GM19438 (cell line): ENCODE measurements at regions not wholly inside any gene's neighbourhood (a gene's known extent, or its start where the extent isn't known, plus 50 kb on each side); places are given as distances from the start of the nearest gene placed in this dataset.
"Not testable (repeated sequence)": the region's sequence is repeated elsewhere in the genome, so short reads cannot be mapped to it uniquely, and the experiment has no call there.

Experiments used
- ATAC-seq: cut with Tn5 transposase; IDR thresholded peaks from one replicate; pipeline ENCODE4 v1.9.1; 2021; ENCODE audit warnings: low read depth; ENCODE audit not compliant: unreplicated experiment

DNA sequence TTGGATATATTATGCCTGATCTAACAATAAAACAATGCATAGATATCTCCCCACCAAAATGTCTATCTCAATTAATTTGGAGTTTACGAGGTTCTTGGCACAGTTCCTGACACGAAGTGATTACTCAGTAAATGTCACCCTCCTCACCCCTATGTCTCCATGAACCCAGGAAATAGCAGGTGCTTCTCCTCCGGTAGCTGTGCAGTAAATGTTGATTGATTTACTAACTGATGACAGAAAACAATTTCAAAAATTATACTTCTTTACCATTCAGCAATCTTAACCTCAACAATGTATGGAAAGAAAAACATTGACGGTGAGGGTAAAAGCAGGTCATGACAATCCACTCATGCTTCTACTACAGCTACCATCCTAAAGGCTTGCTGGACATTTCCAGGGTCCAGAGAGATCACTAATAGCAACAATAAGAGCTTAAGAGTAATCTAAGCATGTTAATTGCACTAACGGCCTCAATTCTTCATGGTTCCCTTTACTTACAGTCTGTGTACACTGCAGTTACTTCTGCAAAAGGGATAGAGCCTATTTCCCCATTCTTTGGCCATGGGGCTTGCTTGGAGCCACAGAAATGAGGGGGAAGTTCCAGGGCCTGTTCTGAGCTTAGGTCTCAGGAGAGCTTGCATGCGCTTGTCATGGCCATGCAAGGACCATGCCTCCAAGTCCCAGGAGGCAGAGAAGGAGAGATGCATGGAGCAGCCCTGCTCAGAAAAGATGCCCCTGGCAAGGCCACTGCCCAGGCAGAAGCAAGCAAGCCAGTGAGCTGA is 222.6 kb downstream of the ATP6V0E2 start:
- not testable (repeated sequence) for ATAC-seq

DNA sequence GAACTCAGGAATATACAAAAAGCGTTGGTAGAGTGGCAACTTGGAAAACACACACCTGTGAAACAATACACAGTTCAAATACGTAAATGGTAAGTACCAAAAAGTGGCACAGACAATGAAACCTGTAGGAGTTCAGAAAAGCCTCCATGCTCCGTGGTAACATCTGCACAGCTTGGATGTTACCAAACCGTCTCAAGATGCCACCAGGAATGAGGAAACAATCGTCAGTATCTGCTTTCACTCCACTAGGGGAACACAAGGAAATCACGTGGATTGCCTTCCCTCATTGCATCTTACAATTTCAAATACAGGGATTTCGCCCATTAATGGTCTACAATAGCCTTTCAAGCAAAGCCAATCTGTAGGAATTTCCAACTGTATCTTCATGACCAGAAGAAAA is 224.6 kb upstream of the LRRC61 start:
- not testable (repeated sequence) for ATAC-seq

DNA sequence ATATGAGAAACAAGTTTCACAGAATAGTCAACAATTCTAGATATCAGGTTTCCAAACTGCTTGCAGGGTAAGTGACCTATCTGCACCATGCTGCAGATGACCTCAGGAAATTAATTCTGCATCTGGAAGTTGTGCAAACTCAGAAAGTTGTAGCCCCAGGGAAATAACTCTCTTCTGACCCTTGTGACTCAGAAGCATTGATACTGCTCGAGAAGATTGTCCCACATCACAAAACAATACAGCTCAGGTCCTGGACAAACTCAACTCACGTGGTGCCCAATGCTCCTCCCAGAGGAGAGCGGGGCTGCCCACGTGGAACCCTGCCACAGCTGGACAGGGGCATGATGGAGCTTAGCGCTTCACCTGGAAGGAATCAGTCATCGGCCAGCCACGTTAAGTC is 221.9 kb upstream of the LRRC61 start:
- not testable (repeated sequence) for ATAC-seq

DNA sequence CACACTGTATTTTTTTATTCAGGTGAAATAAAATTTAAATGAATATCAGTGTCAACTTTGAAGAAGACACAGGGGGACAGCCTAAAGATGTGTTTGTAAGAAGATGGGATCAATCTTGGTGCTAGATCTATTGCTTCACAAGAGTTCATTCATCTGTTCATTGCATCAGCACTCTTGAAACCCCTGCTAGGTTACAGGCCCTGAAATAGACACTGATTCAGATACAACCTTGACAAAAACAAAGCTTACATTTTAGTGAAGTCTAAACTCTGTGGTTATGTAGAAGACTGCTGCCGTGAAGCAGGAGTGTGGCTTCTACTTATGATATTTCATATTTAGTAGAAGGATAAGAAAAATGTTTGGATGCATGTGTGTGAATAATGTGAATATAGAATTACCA is 215.9 kb upstream of the LRRC61 start:
- not testable (repeated sequence) for ATAC-seq

DNA sequence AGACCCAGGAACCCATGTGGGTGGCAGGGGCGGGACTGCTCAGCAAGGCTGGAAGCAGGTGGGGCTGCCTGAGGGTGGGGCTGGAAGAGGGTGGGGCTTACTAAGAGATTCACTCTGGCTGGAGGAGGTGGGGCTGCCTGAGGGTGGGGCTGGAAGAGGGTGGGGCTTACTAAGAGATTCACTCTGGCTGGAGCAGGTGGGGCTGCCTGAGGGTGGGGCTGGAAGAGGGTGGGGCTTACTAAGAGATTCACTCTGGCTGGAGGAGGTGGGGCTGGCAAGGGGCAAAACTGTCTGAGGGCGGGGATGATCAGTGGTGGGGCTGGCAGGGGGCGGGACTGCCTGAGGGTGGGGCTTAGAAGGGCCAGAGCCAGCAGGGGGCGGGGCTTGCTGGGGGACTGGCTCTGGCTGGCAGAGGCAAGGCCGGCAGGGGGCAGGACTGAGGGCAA is 212.8 kb upstream of the LRRC61 start:
- not testable (repeated sequence) for ATAC-seq

DNA sequence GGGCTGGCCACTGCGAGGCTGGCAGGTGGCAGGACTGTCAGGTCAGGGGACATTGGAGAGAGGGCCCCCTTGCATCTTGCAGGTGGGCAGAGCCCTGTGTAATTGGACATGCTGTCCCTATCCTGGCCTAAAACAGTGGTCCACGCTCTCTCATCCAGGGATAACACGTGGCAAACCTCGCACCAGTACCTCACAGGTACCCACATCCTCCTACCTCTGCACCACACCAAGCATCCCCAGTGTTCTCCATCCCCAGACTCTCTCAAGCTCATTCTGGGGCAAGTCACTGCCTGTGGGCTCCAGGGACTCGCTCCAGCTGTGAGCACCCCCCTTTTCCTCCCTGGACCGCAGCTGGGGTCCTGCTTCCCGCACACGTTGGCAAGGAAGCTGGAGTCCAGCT is 212.3 kb upstream of the LRRC61 start:
- not testable (repeated sequence) for ATAC-seq

DNA sequence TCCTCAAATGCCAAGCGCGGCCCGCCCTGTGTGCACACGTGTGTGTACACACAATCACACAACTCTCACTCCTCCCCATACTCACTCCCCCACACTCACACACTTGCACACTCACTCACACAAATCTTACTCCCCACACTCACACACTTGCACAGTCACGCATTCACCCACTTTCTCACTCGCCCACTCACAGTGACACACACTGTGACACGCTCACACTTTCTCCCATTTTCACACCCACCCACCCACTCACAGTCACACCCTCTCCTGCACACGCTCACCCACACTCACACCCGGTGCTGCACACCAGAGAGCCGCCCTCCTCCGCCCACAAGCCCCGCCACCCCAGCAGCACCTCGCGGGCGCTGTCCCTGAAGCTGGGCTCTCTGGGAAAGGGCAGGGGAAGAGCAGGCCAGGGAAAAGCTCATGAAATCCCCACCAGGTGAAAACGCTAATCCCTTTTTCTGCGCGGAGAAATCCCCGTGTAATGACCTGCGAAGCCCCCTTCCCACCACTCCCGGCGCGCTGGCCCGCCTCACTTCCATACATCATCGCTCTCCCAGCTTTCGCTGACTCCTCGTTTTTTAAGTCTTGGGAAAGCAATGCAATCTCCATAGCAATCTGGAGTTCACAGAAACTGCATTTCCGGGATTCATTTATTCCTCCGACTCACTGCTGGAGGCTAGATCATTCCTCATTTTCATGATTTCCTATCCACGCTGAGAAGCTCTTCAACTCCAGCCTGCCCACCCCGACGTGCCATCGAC is 211.6 kb upstream of the LRRC61 start:
- not testable (repeated sequence) for ATAC-seq

DNA sequence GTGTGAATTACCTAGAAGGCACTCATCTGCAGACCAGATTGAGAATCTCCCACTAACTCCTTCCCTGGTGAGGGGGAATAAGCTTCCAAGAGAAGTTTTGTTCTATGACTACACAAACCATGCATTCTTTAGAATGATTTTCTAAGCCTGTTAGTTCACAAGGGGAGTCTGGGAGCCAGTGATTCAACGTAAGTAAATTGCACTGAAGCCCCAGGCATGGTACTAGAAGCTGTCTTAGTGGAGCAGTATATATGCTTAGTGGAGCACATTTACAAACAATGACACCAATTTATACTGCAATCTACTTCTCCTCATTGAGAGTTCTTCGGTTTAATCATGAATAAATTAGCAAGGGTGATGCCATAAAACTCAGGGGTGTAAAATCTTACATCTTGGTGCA is 209.9 kb upstream of the LRRC61 start:
- not testable (repeated sequence) for ATAC-seq

DNA sequence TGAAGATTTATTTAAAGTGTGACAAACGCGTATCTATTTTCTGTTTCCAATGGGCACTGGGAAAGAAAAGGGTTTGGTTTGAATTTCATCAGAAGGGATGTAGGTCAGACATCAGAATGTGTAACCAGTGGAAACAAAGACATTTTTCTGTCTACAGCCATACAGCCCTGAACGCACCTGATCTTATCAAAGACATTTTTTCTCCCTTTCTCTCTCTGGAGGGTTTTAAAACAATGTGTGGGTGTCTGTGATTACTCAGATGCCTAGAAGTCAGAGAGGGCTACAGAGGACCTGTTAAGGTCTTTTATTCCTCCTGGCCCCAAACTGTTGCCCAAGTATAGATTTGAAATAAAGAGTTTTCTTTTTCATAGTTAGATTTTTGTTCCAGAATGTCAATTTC is 208.6 kb upstream of the LRRC61 start:
- not testable (repeated sequence) for ATAC-seq

DNA sequence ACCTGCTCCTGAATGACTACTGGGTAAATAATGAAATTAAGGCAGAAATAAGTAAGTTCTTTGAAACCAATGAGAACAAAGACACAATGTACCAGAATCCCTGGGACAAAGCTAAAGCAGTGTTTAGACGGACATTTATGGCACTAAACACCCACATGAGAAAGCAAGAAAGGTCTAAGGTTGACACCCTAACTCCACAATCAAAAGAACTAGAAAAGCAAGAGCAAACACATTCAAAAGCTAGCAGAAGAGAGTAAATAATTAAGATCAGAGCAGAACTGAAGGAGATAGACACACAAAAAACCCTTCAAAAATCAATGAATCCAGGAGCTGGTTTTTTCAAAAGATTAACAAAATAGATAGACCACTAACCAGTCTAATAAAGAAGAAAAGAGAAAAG is 203.2 kb upstream of the LRRC61 start:
- not testable (repeated sequence) for ATAC-seq

DNA sequence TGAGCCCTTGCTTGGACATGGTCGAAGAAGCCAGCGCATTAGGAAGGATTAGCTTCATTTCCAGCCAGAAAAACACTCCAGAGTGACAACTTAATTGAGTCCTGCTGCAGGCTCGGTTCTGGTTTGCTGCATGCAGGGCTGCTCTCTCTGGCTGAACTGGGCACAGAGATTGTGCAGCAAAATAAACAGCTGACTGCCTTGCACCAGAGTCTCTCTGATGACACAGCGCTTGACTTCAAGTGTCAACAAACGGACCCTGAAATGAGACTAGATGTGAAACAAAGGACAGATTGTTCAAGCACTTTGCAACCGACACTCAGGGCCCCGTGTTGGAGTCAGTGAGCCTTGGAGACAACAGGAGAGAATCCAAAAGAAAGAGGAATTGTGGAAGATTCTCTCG is 197.3 kb upstream of the LRRC61 start:
- ATAC-seq: not testable (repeated sequence)

DNA sequence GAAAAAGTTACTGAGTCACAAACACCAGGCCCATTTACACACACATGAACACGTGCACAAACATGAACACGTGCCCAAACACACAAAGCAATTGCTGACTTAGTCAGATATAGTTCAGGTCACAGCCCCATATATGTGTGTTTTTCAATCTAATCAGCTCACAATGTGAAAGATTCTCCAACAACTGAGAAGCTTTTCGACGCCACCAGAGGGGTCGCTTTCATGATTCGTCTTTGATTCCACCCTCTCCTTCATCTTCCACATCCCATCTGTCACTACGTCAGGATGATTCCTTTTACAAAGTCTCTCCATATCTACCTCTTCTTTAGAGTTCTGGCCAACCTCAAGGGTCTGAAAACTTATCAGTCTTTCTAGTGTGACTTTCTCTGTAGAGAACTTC is 188.7 kb upstream of the LRRC61 start:
- ATAC-seq: not testable (repeated sequence)

DNA sequence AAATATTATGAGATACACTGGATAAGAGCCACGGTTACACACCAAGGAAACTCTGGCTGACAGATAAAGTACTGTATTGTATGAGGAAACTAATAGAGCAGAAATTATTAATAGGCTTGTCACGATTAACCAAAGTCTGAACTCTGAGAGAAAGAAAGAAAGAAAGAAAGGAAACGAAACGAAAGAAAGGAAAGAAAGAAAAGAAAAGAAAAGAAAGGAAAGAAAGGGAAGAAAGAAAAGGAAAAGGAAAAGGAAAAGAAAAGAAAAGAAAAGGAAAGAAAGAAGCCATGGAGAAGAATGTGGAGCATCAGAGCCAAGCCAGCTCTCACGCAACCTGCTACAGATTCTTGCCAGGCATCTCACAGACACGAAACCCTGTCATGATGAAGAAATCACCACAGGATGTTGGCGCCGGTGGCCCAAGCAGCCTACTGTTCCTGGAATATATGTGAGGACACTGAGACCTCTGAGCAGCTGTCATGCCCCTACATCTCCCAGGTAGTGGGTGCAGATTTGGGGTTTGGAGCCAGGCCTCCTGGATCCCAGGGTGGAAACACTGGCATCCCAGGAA is 187.4 kb upstream of the LRRC61 start:
- not testable (repeated sequence) for ATAC-seq

DNA sequence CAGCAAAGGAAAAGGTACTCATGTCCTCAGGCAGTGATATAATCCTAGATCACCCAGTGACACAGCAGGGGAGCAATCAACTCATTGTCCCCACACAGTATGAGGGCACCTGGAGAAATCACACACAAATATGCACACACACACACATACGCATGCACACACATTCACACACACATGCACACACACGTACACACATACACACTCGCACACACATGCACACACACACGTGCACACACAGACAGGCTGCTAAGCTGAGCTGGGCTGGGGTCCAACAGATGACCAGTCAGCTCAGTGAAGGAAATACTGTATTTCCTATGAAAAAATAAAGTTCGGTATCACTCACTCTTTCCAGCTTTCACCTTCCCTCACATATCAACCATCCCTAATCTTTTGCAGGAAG is 183.3 kb upstream of the LRRC61 start:
- ATAC-seq: not testable (repeated sequence)

DNA sequence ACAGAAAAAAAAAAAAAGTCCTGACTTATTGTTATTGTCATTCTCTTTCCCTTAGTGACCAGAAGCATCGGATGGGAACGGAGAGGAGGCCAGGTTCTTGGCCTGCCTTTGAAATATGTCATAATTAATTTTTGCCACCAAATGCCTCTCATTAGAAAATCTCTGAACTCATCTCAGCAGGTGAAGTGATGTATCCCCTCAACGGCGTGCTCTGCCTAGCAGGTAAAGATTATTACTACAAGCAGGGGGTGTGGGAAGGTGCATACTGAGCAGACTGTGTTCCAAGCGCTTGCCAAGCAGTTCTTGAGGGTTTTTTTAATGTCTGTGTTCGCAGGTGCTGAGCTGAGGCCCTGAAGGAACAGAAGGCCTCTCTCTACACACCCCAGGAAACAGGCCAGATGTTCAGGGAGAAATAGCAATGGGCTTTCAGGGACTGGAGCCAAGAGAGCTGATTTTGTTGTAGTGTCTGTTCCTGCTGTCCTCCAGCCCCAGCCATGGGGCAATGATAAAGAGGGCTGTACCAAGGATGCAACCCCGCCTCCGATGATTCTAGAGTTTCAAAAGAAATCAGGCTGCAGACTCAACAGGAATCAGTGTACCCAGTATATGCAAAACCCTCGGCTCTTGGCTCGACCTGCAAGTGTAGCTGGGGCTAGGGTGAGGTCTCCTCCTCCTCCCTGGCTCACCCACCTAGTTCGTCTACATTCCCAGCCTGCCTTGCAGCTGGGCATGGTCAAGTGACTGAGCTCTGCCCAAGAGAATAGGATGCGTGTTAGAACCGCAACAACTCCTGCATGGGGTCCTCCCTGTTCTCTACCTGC is 181.4 kb upstream of the LRRC61 start:
- ATAC-seq: not testable (repeated sequence)

DNA sequence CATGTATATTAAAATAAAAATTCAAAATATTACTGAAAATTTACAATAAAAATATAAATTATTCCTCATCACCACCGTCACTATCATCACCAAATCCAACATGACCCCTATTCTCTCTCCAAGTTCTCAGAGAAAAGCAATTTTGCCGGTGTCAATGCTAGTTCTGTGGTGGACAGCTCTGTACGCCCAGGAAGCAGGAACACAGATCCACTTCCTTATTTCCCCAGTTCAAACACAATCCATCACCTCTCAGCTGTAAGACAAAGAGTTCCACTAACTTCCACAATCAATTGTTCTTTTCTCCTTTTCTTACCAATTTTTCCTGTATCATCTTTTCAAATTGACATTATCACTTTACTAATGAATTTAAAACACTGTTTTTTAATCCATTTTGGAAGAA is 177.0 kb upstream of the LRRC61 start:
- ATAC-seq: not testable (repeated sequence)

DNA sequence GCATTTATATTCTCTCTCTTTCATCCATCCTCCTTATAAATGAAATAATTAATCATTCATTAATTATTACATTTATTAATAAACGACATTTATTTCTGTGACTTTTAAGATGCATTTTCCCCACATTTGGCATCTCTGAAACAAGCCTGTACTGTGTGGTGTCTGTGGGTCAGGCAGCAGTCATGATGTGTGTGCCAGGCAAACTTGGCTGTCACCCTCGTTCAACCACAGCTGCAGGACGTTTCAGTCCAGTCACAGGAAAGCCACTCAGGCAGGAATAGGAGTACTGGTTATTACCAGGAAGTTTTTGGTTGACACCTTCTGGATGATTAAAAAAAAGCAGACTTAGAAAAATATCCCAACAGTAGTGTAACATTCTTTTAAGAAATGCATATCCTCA is 175.6 kb upstream of the LRRC61 start:
- not testable (repeated sequence) for ATAC-seq

DNA sequence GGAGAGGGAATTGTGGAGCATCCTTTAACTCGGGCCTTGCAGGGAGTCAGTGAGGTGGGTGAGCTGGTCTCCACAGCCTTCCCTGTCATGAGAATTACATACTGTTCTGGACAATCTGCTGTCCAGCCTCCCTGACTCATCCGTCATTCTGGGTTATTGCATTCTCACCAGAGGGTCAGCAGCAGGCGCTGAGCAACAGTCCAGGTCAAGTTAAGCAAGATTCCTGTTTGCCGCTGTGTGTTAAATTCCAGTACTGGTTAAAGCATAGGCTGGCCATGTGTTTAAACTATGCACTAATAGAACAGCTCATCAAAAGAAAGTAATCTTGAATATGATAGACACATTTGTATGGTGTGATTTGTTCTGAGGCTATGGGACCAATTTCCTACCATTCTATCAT is 167.1 kb upstream of the LRRC61 start:
- ATAC-seq: not testable (repeated sequence)

DNA sequence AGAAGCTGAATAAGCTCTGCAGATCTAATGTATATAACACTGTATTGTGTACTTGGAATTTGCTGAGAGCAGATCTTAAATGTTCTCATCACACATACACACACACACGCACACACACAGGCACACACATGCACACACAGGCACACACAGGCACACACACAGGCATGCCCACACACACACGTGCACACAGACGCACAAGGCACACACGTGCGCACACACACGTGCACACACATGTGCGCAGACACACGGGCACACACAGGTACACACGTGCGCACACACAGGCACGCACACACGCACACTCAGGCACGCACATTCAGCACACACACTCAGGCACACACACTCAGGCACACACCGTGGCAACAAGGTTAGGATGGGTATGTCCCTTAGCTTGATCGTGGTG is 164.5 kb upstream of the LRRC61 start:
- ATAC-seq: not testable (repeated sequence)

DNA sequence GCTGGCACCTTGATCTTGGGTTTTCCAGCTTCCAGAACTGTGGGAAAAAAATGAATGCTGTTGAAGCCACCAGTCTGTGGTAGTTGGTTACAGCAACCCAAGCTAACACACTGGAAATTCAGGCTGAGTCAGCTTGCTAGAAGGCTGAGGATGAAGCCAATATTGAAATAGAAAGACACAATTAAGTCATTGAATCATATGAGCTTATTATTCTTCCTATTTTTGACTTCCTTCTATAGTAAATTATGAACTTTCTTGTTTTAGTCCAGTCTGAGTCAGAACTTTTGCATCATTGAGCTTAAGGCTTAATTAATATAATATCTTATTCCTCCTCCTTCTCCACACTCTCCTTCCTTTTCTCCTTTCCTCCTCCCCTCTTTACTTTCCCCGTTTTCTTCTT is 153.6 kb upstream of the LRRC61 start:
- ATAC-seq: not testable (repeated sequence)
